Left lung (tissue), 4 donors: ENCODE measurements at regions not wholly inside any gene's neighbourhood (a gene's known extent, or its start where the extent isn't known, plus 50 kb on each side); places are given as distances from the start of the nearest gene placed in this dataset.
A peak's percentile ranks its signal among the peaks of the same experiment; 100 is the strongest.

Experiments used
- ATAC-seq: fragments of 200-7000 bp; cut with Tn5 transposase; one replicate; pipeline ENCODE4 v1.9.1; 2020; ENCODE audit warnings: moderate library complexity
- DNase-seq, 4 donors: peaks; one replicate each; pipeline ENCODE4 v3.0.0-alpha.2; 2013 to 2020
- H3K27ac ChIP-seq, 2 donors: fragments of 200-600 bp; sonication (generic) in 1 of 2; one replicate each; pipeline versions ENCODE4 v1.5.0 to v1.8.0; 2020 to 2021
- H3K27me3 ChIP-seq, 2 donors: fragments of 200-600 bp; sonication (generic) in 1 of 2; one replicate each; pipeline versions ENCODE4 v1.5.0 to v1.8.0; 2020 to 2021
- H3K36me3 ChIP-seq, 2 donors: fragments of 200-600 bp; sonication (generic) in 1 of 2; one replicate each; pipeline versions ENCODE4 v1.5.0 to v1.8.0; 2020 to 2021
- H3K4me1 ChIP-seq, 2 donors: fragments of 200-600 bp; one replicate each; pipeline ENCODE4 v1.8.0; 2021
- H3K4me3 ChIP-seq, 2 donors: fragments of 200-600 bp; sonication (generic) in 1 of 2; one replicate each; pipeline versions ENCODE4 v1.5.0 to v1.8.0; 2020 to 2021; ENCODE audit warnings: mild to moderate bottlenecking in 1 of 2
- H3K9me3 ChIP-seq, 2 donors: fragments of 200-600 bp; sonication (generic) in 1 of 2; one replicate each; pipeline versions ENCODE4 v1.5.0 to v1.8.0; 2020 to 2021
- CTCF ChIP-seq, 2 donors: fragments of 200-600 bp; sonication (generic) in 1 of 2; IDR thresholded peaks; one replicate each; pipeline versions ENCODE4 v1.5.0 to v1.8.0; 2021; ENCODE audit warnings: antibody characterized with exemption in 2 of 2
- intact Hi-C, 2 donors: fragments of 100-400 bp; cut with DNase I; formaldehyde crosslinking; loops; one replicate each; pipeline versions ENCODE4 v1.11.2 to v1.14.2; 2022
- donor health status: DM: no; HTN: yes; CAD: no.
- donor health status: DM: no; HTN: no; CAD: no.

GRCh38 chr11:70570693-70571395 lies 172.5 kb downstream of the CTTN start:
- intact Hi-C loops, result no loop called here
- ATAC-seq, result no peak

GRCh38 chr11:70572974-70573260 lies 174.6 kb downstream of the CTTN start:
- H3K27ac ChIP-seq, result no peak overlapping the region
- peaks cover 0 to 9% of the 10 kb centered on the region in 2 donors for H3K4me1 ChIP-seq
- intact Hi-C loops, result no loop called here
- H3K27me3 ChIP-seq, result no peaks in the 10 kb centered on the region
- no peaks in the 10 kb centered on the region for H3K36me3 ChIP-seq
- DNase-seq (peak in 1 of 4 donors; percentile 51), ATAC-seq (no peak)
- no peaks in the 10 kb centered on the region for H3K9me3 ChIP-seq
- no peak overlapping the region for H3K4me3 ChIP-seq
- no peak for TF ChIP-seq CTCF (IDR thresholded peaks at IDR 0.05)

More at GRCh38 chr11:70570693-70571395, 172.5 kb downstream of the CTTN start:
- no peaks in the 10 kb centered on the region for H3K27me3 ChIP-seq
- peaks cover 0 to 14% of the 10 kb centered on the region in 2 donors for H3K4me1 ChIP-seq
- H3K27ac ChIP-seq, result no peak overlapping the region
- no peak for DNase-seq
- no peaks in the 10 kb centered on the region for H3K36me3 ChIP-seq
- no peak overlapping the region for H3K4me3 ChIP-seq
- H3K9me3 ChIP-seq, result no peaks in the 10 kb centered on the region
- no peak for TF ChIP-seq CTCF (IDR thresholded peaks at IDR 0.05)

- no peaks in the 10 kb centered on the region for H3K36me3 ChIP-seq
- no peak overlapping the region for H3K27ac ChIP-seq
- H3K4me1 ChIP-seq, result peaks cover 0 to 2% of the 10 kb centered on the region in 2 donors
- no peaks in the 10 kb centered on the region for H3K9me3 ChIP-seq
- ATAC-seq, result no peak
- H3K27me3 ChIP-seq, result no peaks in the 10 kb centered on the region
- peak in 1 of 4 donors; percentile 60 for DNase-seq
- no peak overlapping the region for H3K4me3 ChIP-seq
- TF ChIP-seq CTCF (IDR thresholded peaks at IDR 0.05), result no peak
- intact Hi-C loops, result no loop called here
Observed at GRCh38 chr11:70573701-70574151, 175.4 kb downstream of the CTTN start.

DNA sequence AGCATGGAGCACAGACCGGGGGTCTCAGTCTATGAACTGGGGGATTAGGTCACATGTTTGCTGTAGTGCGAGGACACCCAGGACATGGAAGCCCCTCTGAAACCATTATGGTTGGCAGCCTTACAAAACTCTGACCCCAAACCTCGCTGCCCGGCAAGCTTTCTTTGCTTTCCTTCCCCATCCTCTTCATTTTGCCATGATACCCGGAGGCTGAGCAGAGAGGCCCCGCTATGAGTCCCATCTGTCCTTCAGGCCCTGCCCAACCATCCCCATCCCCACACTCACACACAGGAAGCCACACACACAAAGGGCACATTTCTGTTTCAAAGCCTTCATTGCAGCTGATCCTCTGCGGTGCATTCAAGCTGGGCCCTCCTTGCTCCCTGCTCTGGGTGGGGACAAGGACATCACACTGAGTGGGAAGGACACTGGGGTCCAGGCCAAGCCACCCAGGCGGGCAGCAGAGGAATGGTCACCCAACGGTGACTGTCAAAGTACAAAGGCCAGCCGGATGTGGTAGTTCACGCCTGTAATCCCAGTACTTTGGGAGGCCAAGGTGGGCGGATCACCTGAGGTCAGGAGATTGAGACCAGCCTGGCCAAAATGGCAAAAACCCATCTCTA lies 176.5 kb downstream of the CTTN start:
- ATAC-seq (no peak), DNase-seq (peak in 1 of 4 donors; percentile 40)
- Histone ChIP-seq H3K36me3 (no peaks in the 10 kb centered on the region), H3K4me3 (no peak overlapping the region), H3K4me1 (no peaks in the 10 kb centered on the region), H3K9me3 (no peaks in the 10 kb centered on the region), H3K27me3 (no peaks in the 10 kb centered on the region), H3K27ac (no peak overlapping the region)
- intact Hi-C loops, result no loop called here
- TF ChIP-seq CTCF (IDR thresholded peaks at IDR 0.05), result no peak

- intact Hi-C loops, result no loop called here
- Histone ChIP-seq H3K27ac (no peak overlapping the region), H3K9me3 (no peaks in the 10 kb centered on the region), H3K36me3 (no peaks in the 10 kb centered on the region), H3K4me3 (no peak overlapping the region), H3K27me3 (no peaks in the 10 kb centered on the region), H3K4me1 (no peaks in the 10 kb centered on the region)
- no peak for TF ChIP-seq CTCF (IDR thresholded peaks at IDR 0.05)
- peak in 1 of 4 donors; percentile 70 for DNase-seq
- no peak for ATAC-seq
Observed at GRCh38 chr11:70575396-70576060, 177.2 kb downstream of the CTTN start.
